Muscle layer of duodenum (tissue), 2 donors: ENCODE measurements at regions not wholly inside any gene's neighbourhood (a gene's known extent, or its start where the extent isn't known, plus 50 kb on each side); places are given as distances from the start of the nearest gene placed in this dataset.
"Not testable (repeated sequence)": the region's sequence is repeated elsewhere in the genome, so short reads cannot be mapped to it uniquely, and the experiment has no call there.

Experiments used
- H3K27ac ChIP-seq: one replicate; pipeline ENCODE4 v1.7.0; 2013; ENCODE audit warnings: mild to moderate bottlenecking, low read length
- H3K27me3 ChIP-seq: one replicate; pipeline ENCODE4 v1.7.0; 2013; ENCODE audit warnings: low read depth, mild to moderate bottlenecking, control low read depth, low read length
- H3K36me3 ChIP-seq, 2 donors: one replicate each; pipeline ENCODE4 v1.7.0; 2013; ENCODE audit warnings: low read length in 2 of 2, control low read depth in 1 of 2, mild to moderate bottlenecking in 1 of 2; ENCODE audit not compliant: insufficient read depth in 2 of 2, control insufficient read depth in 1 of 2
- H3K4me1 ChIP-seq, 2 donors: one replicate each; pipeline ENCODE4 v1.7.0; 2013; ENCODE audit warnings: low read length in 2 of 2, mild to moderate bottlenecking in 2 of 2, control low read depth in 1 of 2, moderate library complexity in 1 of 2; ENCODE audit not compliant: insufficient read depth in 2 of 2, control insufficient read depth in 1 of 2
- H3K4me3 ChIP-seq, 2 donors: one replicate each; pipeline ENCODE4 v1.7.0; 2013; ENCODE audit warnings: low read length in 2 of 2, low read depth in 1 of 2, mild to moderate bottlenecking in 1 of 2
- H3K9me3 ChIP-seq, 2 donors: one replicate each; pipeline ENCODE4 v1.7.0; 2013; ENCODE audit warnings: low read length in 2 of 2, control low read depth in 1 of 2, mild to moderate bottlenecking in 1 of 2; ENCODE audit not compliant: control insufficient read depth in 1 of 2
- donor health status: healthy.

GRCh38 chr6:168377484-168377855 is 57.9 kb upstream of the DACT2 start:
- no peaks in the 10 kb centered on the region for H3K36me3 ChIP-seq
- H3K9me3 ChIP-seq: no peaks in the 10 kb centered on the region
- H3K4me3 ChIP-seq: no peak overlapping the region
- H3K27me3 ChIP-seq: no peaks in the 10 kb centered on the region
- H3K4me1 ChIP-seq: peaks cover 0 to 4% of the 10 kb centered on the region in 2 donors
- H3K27ac ChIP-seq: no peak overlapping the region

- Histone ChIP-seq H3K4me1 (peaks cover 0 to 4% of the 10 kb centered on the region in 2 donors), H3K4me3 (no peak overlapping the region), H3K36me3 (no peaks in the 10 kb centered on the region), H3K27me3 (no peaks in the 10 kb centered on the region), H3K9me3 (no peaks in the 10 kb centered on the region), H3K27ac (peak overlapping the region; percentile 40)
Measured at GRCh38 chr6:168377856-168378832, 58.6 kb upstream of the DACT2 start.

- not testable (repeated sequence) for H3K9me3 ChIP-seq, H3K4me3 ChIP-seq, H3K36me3 ChIP-seq, H3K4me1 ChIP-seq, H3K27ac ChIP-seq, H3K27me3 ChIP-seq
Measured at GRCh38 chr6:168379579-168379978, 60.0 kb upstream of the DACT2 start.

- H3K4me1 ChIP-seq, H3K27ac ChIP-seq, H3K27me3 ChIP-seq: not testable (repeated sequence)
Measured at GRCh38 chr6:168380166-168380955, 60.6 kb upstream of the SMOC2 start.

GRCh38 chr6:168380956-168381605 is 59.9 kb upstream of the SMOC2 start:
- Histone ChIP-seq H3K36me3 (no peaks in the 10 kb centered on the region), H3K27me3 (no peaks in the 10 kb centered on the region)

More at GRCh38 chr6:168380166-168380955, 60.6 kb upstream of the SMOC2 start:
- H3K36me3 ChIP-seq, H3K4me3 ChIP-seq, H3K9me3 ChIP-seq: not testable (repeated sequence)

GRCh38 chr6:168381726-168382458 is 59.1 kb upstream of the SMOC2 start:
- Histone ChIP-seq H3K36me3 (no peaks in the 10 kb centered on the region), H3K27me3 (no peaks in the 10 kb centered on the region), H3K4me1 (peaks cover 0 to 4% of the 10 kb centered on the region in 2 donors), H3K4me3 (no peak overlapping the region), H3K27ac (no peak overlapping the region), H3K9me3 (no peaks in the 10 kb centered on the region)

More at GRCh38 chr6:168380956-168381605, 59.9 kb upstream of the SMOC2 start:
- Histone ChIP-seq H3K27ac (no peak overlapping the region), H3K4me3 (no peak overlapping the region), H3K4me1 (peaks cover 0 to 4% of the 10 kb centered on the region in 2 donors), H3K9me3 (no peaks in the 10 kb centered on the region)

GRCh38 chr6:168383062-168383854 is 57.7 kb upstream of the SMOC2 start:
- Histone ChIP-seq H3K27ac (no peak overlapping the region), H3K36me3 (no peaks in the 10 kb centered on the region), H3K27me3 (no peaks in the 10 kb centered on the region), H3K9me3 (no peaks in the 10 kb centered on the region), H3K4me1 (no peaks in the 10 kb centered on the region), H3K4me3 (no peak overlapping the region)

GRCh38 chr6:168384045-168385036 is 56.6 kb upstream of the SMOC2 start:
- no peaks in the 10 kb centered on the region for H3K27me3 ChIP-seq
- H3K27ac ChIP-seq: no peak overlapping the region
- no peaks in the 10 kb centered on the region for H3K9me3 ChIP-seq
- no peaks in the 10 kb centered on the region for H3K36me3 ChIP-seq
- H3K4me1 ChIP-seq: no peaks in the 10 kb centered on the region
- H3K4me3 ChIP-seq: no peak overlapping the region

GRCh38 chr6:168385037-168385759 is 55.8 kb upstream of the SMOC2 start:
- Histone ChIP-seq H3K27me3 (no peaks in the 10 kb centered on the region), H3K27ac (no peak overlapping the region), H3K4me1 (no peaks in the 10 kb centered on the region), H3K4me3 (no peak overlapping the region), H3K9me3 (no peaks in the 10 kb centered on the region), H3K36me3 (no peaks in the 10 kb centered on the region)
